ENCODE measurements at regions not wholly inside any gene's neighbourhood (a gene's known extent, or its start where the extent isn't known, plus 50 kb on each side); places are given as distances from the start of the nearest gene placed in this dataset.

DNA sequence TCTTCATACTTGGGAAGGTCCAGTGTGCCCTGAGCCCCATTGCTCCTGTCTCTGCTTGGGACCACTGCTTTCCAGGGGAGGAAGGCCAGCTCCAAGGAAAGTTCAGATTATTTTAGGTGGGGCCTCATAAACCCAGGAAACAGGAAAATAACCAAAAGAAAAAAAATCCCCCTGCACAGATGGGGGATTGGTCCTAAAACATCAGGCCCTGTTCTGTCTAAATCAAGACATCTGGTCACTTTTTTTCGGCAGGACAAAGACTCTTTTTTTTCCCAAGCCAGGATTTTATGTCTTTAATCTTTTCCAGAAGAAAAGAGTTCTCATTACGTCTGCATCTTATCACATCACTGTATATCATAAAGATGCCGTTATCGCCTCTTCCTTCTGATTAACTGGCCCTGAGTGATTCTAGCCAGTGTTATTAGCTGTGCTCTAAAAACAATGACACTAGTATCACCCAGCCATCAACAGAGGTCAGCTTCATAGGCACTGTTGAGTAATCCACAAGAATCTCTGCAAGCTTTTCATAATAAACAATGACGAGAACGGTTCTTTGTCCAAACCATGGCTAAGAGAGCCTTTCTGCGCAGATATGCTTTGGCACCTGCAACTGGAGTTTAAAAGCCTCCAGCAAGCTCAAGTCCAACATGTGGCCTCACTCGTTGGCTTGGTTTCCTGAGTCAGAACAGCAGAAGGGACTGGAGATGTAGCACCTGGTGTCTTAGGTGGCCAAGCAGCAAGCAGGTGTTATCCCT lies 138.2 kb downstream of the VAPA start:
- TF ChIP-seq CTCF (IDR thresholded peaks at IDR 0.05; ENCODE audit: poor library complexity, severe bottlenecking) (no peak), EZH2 (IDR thresholded peaks at IDR 0.05; ENCODE audit: borderline replicate concordance, insufficient read depth, low read length, poor library complexity, severe bottlenecking) (no peak), MXI1 (conservative IDR thresholded peaks at IDR 0.05; ENCODE audit: poor library complexity, severe bottlenecking) (no peak), POLR2AphosphoS5 (IDR thresholded peaks at IDR 0.05) (no peak), RAD21 (conservative IDR thresholded peaks at IDR 0.05) (no peak), TAF1 (IDR thresholded peaks at IDR 0.05; ENCODE audit: low read depth) (no peak)
